ENCODE measurements at regions not wholly inside any gene's neighbourhood (a gene's known extent, or its start where the extent isn't known, plus 50 kb on each side); places are given as distances from the start of the nearest gene placed in this dataset.

DNA sequence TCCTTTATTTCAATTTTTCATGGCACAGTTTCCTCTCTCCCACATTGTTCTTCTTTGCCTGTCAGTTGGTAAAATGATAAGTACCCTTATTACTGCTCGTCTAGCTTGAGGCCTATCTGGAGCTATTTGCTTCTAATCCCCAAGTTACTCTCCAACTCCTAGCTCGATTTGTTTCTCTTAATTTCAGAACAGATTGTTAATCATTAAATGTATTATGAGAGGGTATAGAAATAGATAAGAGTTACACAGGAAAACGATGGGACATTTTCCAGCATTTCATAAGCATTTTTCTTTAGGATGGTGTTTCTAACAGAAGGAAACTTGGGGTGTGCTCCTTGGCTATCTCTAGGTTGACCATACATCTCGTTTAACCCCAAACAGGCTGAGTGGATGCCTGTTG, 540.5 kb upstream of the FZD8 start:
- TF ChIP-seq, protein P1, sequence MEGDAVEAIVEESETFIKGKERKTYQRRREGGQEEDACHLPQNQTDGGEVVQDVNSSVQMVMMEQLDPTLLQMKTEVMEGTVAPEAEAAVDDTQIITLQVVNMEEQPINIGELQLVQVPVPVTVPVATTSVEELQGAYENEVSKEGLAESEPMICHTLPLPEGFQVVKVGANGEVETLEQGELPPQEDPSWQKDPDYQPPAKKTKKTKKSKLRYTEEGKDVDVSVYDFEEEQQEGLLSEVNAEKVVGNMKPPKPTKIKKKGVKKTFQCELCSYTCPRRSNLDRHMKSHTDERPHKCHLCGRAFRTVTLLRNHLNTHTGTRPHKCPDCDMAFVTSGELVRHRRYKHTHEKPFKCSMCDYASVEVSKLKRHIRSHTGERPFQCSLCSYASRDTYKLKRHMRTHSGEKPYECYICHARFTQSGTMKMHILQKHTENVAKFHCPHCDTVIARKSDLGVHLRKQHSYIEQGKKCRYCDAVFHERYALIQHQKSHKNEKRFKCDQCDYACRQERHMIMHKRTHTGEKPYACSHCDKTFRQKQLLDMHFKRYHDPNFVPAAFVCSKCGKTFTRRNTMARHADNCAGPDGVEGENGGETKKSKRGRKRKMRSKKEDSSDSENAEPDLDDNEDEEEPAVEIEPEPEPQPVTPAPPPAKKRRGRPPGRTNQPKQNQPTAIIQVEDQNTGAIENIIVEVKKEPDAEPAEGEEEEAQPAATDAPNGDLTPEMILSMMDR (IDR thresholded peaks at IDR 0.05), result no peak
- TF ChIP-seq POLR2A (IDR thresholded peaks at IDR 0.05), result no peak

All from right lobe of liver (tissue), 4 donors.